A549 (cell line): ENCODE measurements at regions not wholly inside any gene's neighbourhood (a gene's known extent, or its start where the extent isn't known, plus 50 kb on each side); places are given as distances from the start of the nearest gene placed in this dataset.

Experiments used
- CEBPB ChIP-seq, 2 experiments: fragments of >200 bp in 1 of 2; sonication (Bioruptor Twin) in 1 of 2; formaldehyde crosslinking in 1 of 2; IDR thresholded peaks; 2 replicates each; pipeline ENCODE4 v1.6.1; 2012 to 2016
- CTCF ChIP-seq: fragments of >200 bp; sonication (Bioruptor Twin); formaldehyde crosslinking; IDR thresholded peaks from 3 replicates; pipeline ENCODE4 v1.5.1; 2016
- EP300 ChIP-seq, 2 experiments: fragments of >200 bp; sonication (Bioruptor Twin); formaldehyde crosslinking; IDR thresholded peaks; 2 replicates in 1 of 2; 3 replicates in 1 of 2; pipeline ENCODE4 v1.6.1; 2016 to 2017
- GATA3 ChIP-seq: IDR thresholded peaks from 2 replicates; pipeline ENCODE4 v1.6.1; 2012; ENCODE audit warnings: borderline replicate concordance
- HMGXB4 ChIP-seq: fragments of 250-450 bp; sonication (Bioruptor Pico); IDR thresholded peaks from 2 replicates; pipeline ENCODE4 v1.5.0; 2021; ENCODE audit warnings: mild to moderate bottlenecking, moderate library complexity, borderline replicate concordance
- HOXA7 ChIP-seq: fragments of 250-450 bp; sonication (Bioruptor Pico); IDR thresholded peaks from 2 replicates; pipeline ENCODE4 v1.5.0; 2020; ENCODE audit warnings: mild to moderate bottlenecking, moderate library complexity
- JUN ChIP-seq, 2 experiments: fragments of >200 bp; sonication (Bioruptor Twin); formaldehyde crosslinking; IDR thresholded peaks; 2 replicates in 1 of 2; 3 replicates in 1 of 2; pipeline ENCODE4 v1.6.1; 2016 to 2017
- POLR2A ChIP-seq: IDR thresholded peaks from 2 replicates; pipeline ENCODE4 v1.6.1; 2012; ENCODE audit warnings: mild to moderate bottlenecking, low read length
- RNF2 ChIP-seq: fragments of 200-600 bp; sonication (generic); IDR thresholded peaks from 2 replicates; pipeline ENCODE4 v1.6.1; 2016; ENCODE audit warnings: low read depth, mild to moderate bottlenecking, antibody characterized with exemption, moderate library complexity, borderline replicate concordance
- TF ChIP-seq, protein P1 (sequence below): fragments of 200-600 bp; sonication (generic); IDR thresholded peaks from 2 replicates; pipeline ENCODE4 v1.6.1; 2016; ENCODE audit warnings: antibody characterized with exemption, mild to moderate bottlenecking, moderate library complexity

DNA sequence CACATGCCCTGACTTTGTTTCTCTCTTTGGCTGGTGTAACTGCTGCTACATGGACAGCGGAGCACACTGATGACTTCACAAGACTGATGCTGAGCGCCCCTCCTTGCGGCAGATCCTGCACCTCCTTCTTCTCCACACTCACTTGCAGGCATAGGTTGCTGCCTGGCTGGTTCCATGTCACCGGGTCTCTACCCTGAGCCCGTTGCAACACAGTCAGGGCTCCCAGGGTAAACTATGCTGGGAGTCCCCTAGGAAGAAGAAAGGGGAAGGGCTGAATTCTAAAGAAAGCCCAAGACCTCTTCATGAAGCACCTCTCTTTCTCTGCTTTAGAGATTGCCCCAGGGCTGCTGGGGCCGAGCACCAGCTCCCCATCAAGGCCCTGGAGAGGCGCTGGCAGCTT lies 83.3 kb upstream of the DUSP22 start:
- TF ChIP-seq JUN (IDR thresholded peaks at IDR 0.05) (no peak), POLR2A (no peak), RNF2 (no peak), CTCF (no peak), EP300 (IDR thresholded peaks at IDR 0.05) (no peak), GATA3 (no peak), HOXA7 (CRISPR knock-in tag) (no peak), CEBPB (IDR thresholded peaks at IDR 0.05) (no peak), HMGXB4 (CRISPR knock-in tag) (no peak)
- TF ChIP-seq, protein P1, sequence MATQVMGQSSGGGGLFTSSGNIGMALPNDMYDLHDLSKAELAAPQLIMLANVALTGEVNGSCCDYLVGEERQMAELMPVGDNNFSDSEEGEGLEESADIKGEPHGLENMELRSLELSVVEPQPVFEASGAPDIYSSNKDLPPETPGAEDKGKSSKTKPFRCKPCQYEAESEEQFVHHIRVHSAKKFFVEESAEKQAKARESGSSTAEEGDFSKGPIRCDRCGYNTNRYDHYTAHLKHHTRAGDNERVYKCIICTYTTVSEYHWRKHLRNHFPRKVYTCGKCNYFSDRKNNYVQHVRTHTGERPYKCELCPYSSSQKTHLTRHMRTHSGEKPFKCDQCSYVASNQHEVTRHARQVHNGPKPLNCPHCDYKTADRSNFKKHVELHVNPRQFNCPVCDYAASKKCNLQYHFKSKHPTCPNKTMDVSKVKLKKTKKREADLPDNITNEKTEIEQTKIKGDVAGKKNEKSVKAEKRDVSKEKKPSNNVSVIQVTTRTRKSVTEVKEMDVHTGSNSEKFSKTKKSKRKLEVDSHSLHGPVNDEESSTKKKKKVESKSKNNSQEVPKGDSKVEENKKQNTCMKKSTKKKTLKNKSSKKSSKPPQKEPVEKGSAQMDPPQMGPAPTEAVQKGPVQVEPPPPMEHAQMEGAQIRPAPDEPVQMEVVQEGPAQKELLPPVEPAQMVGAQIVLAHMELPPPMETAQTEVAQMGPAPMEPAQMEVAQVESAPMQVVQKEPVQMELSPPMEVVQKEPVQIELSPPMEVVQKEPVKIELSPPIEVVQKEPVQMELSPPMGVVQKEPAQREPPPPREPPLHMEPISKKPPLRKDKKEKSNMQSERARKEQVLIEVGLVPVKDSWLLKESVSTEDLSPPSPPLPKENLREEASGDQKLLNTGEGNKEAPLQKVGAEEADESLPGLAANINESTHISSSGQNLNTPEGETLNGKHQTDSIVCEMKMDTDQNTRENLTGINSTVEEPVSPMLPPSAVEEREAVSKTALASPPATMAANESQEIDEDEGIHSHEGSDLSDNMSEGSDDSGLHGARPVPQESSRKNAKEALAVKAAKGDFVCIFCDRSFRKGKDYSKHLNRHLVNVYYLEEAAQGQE, result no peak
